HG03108 (cell line): ENCODE measurements at regions not wholly inside any gene's neighbourhood (a gene's known extent, or its start where the extent isn't known, plus 50 kb on each side); places are given as distances from the start of the nearest gene placed in this dataset.
"Not testable (repeated sequence)": the region's sequence is repeated elsewhere in the genome, so short reads cannot be mapped to it uniquely, and the experiment has no call there.

Experiments
- ATAC-seq: cut with Tn5 transposase; IDR thresholded peaks from one replicate; pipeline ENCODE4 v1.9.1; 2021; ENCODE audit warnings: moderate library complexity; ENCODE audit not compliant: unreplicated experiment

- no peak for ATAC-seq
Measured at GRCh38 chr3:94405258-94406035, 342.6 kb downstream of the NSUN3 start.

- ATAC-seq, result no peak
Measured at GRCh38 chr3:94406595-94406994, 343.7 kb downstream of the NSUN3 start.

- ATAC-seq, result not testable (repeated sequence)
Measured at GRCh38 chr3:94412936-94413335, 350.1 kb downstream of the NSUN3 start.

GRCh38 chr3:94413336-94414108 is 350.7 kb downstream of the NSUN3 start:
- no peak for ATAC-seq

GRCh38 chr3:94414418-94414817 is 351.6 kb downstream of the NSUN3 start:
- no peak for ATAC-seq

GRCh38 chr3:94416768-94417167 is 353.9 kb downstream of the NSUN3 start:
- no peak for ATAC-seq

GRCh38 chr3:94417963-94418455 is 355.1 kb downstream of the NSUN3 start:
- no peak for ATAC-seq

GRCh38 chr3:94420931-94421330 is 358.1 kb downstream of the NSUN3 start:
- ATAC-seq, result no peak

- no peak for ATAC-seq
Measured at GRCh38 chr3:94423578-94423977, 360.7 kb downstream of the NSUN3 start.

- no peak for ATAC-seq
Measured at GRCh38 chr3:94429517-94429916, 366.7 kb downstream of the NSUN3 start.

- no peak for ATAC-seq
Measured at GRCh38 chr3:94431876-94432570, 369.2 kb downstream of the NSUN3 start.

GRCh38 chr3:94433811-94434210 is 370.9 kb downstream of the NSUN3 start:
- no peak for ATAC-seq

- ATAC-seq, result no peak
Measured at GRCh38 chr3:94440767-94441493, 378.1 kb downstream of the NSUN3 start.

- no peak for ATAC-seq
Measured at GRCh38 chr3:94441494-94441847, 378.6 kb downstream of the NSUN3 start.

GRCh38 chr3:94453864-94454263 is 391.0 kb downstream of the NSUN3 start:
- no peak for ATAC-seq

- no peak for ATAC-seq
Measured at GRCh38 chr3:94459167-94459566, 396.3 kb downstream of the NSUN3 start.

- no peak for ATAC-seq
Measured at GRCh38 chr3:94460931-94461330, 398.1 kb downstream of the NSUN3 start.

- ATAC-seq, result no peak
Measured at GRCh38 chr3:94462931-94463330, 400.1 kb downstream of the NSUN3 start.

- no peak for ATAC-seq
Measured at GRCh38 chr3:94472511-94472910, 409.6 kb downstream of the NSUN3 start.

GRCh38 chr3:94481226-94481898 is 418.5 kb downstream of the NSUN3 start:
- ATAC-seq, result no peak
